NCI-H146 (cell line): ENCODE measurements at regions not wholly inside any gene's neighbourhood (a gene's known extent, or its start where the extent isn't known, plus 50 kb on each side); places are given as distances from the start of the nearest gene placed in this dataset.
A peak's percentile ranks its signal among the peaks of the same experiment; 100 is the strongest.

Experiments used
- DNase-seq: peaks from one replicate; lab custom pipeline; 2025; lab: John Stamatoyannopoulos, UW

GRCh38 chr2:128691526-128691925, 372.9 kb upstream of the HS6ST1 start:
- DNase-seq: no peak

DNA sequence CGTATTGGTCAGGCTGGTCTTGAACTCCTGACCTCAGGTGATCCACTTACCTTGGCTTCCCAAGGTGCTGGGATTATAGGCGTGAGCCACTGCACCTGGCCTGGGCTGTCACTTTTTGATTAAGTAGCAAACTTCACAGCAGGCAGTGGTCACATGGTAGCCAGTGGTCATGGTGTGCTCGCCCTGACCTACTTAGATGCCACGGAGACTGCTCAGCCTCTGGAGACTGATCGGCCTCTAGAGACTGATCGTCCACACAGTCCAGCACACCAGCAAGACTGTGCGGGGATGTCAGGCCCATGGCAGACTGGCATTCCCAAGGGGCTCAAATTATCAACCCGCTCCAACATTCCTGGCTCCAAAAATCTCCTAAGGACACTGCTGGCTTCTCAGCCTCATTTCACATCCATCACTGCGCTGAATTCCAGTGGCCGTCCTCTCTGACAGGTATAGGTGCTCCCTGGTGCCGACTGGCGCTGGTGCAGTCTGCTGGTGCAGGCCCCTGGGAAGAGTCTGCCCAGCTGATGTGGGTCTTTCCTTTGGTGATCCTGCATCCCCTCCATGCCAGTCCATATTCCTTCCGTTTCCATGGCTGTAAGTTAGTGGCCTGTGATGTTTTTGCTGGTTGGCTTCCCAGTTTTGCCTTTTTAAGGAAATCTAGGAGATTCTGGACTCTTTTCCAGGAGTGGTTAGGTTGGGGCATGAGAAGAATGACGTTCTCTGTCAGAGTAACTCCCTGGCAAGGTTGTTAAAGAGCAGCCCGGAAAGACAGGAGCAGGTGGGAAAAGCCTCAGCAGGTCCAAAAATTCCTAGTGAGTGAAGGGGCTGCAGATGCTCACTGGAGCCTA, 374.5 kb upstream of the HS6ST1 start:
- DNase-seq: peak; percentile 35

- DNase-seq: no peak
These were observed 375.0 kb upstream of the HS6ST1 start for GRCh38 chr2:128693743-128694029.

DNA sequence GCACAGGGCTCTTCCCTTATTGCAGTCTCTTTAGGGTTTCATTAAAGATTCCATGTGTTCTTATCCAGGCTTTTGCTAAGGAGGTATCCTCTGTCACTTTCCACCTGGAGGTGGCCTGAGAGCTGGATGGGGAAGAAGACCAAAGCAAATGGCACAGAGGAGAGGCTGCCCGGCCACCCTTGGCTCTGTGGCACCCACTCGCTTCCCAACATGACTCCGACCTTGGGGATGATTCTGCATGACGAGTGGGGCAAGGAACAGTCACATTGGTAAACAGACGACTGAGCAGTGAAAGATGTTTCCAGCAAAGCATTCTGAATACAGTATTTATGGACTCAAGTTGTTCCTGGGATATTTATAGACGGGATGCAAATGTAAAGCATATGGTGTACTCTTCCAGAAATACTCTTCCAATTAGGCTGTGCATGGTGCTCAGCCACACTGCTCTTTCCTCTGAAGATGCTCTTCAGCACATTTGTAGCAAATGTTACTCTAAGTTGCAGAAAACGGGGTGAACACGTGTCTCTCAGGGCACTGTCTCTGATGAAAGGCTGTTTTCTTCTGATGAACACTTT, 377.1 kb upstream of the HS6ST1 start:
- no peak for DNase-seq

DNA sequence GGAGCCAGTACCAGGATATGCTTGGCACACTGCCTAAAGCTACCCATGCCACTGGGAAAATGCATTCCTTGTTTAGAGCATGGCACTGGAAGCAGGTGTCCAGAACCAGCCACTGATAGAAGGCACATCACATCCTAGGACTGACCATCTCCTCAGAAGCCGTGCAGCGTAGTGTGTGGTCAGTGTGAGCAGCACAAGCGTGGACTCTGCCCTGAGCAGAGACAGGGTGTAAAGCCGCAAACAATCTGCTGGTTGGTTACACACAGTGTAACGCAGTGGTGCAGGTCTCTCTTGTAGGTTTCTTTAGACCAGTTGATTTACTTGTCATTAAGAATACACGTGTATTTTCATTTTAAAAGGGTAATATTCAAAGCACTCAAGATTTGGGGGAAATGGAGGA, 377.8 kb upstream of the HS6ST1 start:
- DNase-seq: no peak

DNA sequence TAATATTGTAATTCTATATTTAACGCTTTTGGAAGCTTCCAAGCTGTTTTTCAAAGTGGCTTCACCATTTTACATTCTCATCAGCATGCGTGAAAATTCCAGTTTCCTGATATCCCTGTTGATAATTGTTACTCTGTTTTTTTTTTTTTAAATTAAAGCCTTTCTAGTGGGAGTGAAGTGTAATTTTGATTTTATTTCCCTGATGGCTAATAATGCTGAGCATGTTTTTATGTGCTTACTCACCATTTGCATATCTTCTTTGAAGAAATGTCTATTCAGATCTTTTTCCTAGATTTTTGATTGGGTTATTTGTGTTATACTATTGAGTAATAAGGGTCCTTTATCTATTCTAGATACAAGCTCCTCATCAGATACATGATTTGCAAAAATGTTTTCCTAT, 382.8 kb upstream of the HS6ST1 start:
- DNase-seq: no peak

DNA sequence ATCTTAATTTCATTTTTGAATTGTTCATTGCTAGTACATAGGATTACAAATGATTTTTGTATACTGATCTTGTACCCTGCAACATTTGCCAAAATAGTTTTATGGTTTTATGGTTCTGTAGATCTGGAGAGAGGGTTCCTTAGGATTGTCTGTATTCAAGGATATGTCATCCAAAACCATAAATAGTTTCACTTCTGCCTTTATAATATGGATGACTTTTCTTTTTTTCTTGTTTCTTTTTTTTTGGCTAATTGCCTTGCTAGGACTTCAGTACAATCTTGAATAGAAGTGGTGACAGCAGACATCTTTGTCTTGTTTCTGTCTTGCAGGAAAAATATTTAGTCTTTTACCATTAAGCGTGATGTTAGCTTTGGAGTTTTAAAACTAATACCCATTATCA, 383.9 kb upstream of the HS6ST1 start:
- DNase-seq: no peak

DNA sequence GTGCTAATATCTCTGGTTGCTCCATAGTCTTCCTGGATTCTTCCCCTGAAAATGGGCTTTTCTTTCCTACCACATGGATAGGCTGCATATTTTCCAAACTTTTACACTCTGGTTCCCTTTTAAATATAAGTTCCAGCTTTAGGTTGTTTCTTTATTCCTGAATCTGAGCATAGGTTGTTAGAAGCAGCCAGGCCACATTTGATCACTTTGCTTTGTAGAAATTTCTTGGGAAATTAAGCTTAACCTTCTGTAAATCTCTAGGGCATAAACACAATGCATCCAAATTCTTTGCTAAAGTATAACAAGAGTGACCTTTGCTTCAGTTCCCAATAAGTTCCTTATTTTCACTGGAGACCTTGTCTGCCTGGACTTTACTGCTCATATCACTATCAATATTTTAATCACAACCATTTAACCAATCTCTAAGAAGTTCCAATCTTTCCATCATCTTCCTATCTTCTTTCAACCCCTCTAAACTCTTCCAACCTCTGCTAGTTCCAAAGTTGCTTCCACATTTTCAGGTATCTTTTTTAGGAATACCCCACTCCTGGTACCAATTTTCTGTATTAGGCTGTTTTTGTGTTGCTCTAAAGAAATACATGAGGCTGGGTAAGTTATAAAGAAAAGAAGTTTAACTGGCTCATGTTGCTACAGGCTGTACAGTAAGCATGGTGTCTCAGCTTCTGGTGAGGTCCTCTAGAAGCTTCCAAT, 389.6 kb upstream of the HS6ST1 start:
- no peak for DNase-seq

GRCh38 chr2:128710242-128710641, 391.6 kb upstream of the HS6ST1 start:
- no peak for DNase-seq

DNA sequence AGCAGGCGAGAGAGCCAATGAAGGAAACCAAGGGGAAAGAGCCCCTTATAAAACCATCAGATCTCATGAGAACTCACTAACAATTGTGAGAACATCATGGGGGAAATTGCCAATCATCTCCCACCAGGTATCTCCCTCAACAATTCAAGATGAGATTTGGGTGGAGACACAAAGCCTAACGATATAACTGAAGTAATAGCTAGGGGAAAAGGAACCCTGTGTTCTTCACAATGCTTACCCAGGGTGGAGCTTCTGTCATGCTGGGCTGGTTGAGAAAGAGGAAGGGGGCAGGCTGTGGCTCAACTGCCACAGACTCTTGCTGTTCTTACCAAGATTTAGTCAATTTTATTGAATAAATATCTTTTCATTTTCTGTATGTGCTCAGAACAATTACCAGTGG, 392.1 kb upstream of the HS6ST1 start:
- no peak for DNase-seq

GRCh38 chr2:128714285-128714684, 395.6 kb upstream of the HS6ST1 start:
- no peak for DNase-seq

DNA sequence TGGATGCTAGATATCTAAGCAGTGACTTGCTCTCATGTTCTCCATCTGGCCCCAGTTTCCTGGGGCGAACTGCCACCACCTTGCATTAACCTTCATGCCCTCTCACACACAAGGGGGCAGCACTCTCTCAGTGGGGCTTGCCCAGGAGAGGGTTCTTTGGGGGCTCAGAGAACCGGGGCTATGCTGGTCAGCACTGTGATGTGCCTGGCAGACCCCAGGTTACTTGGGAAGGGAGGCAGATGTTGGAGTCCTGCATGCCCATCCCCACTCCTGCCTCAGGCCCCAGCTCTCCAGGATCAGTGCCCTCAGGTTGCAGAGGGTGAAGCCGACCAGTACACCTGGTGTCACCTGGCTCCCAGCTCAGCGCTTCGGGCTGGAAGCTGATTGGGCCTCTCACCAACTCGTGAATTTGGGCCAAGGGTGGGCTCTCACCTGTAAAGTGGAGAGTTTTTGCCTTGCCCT, 396.2 kb upstream of the HS6ST1 start:
- DNase-seq: no peak

- DNase-seq: no peak
These were observed 396.7 kb upstream of the HS6ST1 start for GRCh38 chr2:128715360-128715759.

DNA sequence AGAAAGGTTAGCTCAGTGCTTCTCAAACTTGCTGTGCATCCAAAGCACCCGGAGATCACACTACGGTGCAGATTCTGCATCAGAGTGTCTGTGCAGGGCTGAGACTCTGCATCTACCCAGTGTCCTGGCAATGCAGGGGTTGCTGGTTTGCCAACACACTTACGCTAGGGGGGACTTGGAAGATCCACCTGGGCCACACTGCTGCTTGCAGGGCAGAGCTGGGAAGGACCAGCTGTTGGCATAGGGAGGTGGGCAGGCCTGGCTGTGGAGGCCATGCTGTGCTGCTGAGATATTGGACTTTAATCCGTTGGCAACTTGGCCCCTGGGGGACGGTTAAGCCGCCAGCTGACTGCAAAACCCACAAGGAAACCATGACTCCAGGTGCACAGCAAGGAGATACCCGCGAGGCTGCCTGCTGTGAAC, 397.6 kb upstream of the HS6ST1 start:
- DNase-seq: no peak

- DNase-seq: no peak
These were observed 399.4 kb upstream of the HS6ST1 start for GRCh38 chr2:128717758-128718710.

DNA sequence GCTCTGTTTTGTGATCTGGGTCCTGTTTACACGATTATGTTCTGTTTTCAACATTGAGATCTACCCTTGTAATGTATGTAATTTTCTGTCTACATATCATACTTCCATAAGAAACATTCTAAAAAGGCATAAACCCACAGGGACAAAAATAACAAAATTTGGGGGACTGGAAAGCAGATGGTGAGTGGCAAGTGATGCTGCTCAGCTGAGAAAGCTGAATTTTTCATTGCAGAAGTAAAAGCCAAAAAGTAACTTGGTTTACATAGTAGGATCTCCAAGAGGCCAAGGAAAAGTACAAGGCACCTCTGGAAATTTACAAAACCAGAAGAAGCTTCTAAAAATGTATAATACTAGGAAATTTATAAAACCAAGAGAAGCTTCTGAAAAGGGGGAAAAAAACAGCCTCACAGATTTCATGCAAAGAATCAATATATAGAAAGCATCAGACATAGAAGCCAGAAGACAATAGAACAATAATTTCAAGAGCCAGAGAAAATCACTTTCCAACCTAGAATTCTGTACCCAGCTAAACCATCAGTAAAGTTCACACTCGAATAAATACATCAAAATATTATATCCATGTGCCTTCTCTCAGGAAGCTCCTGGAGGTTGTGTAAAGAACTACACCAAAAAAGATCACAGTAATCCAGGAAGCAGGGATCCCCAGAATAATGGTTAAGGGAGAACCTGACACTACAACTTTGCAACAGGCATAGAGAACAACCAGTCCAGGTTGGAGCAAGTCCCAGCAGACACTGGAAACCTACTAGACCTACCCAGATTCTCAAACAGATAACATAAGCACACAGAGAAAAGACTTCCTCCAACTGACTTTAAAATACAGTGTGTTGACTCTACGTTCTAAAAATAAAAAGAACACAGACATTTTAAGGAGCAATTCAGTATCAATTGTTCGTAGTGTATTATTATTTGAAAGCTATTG, 401.7 kb upstream of the HS6ST1 start:
- DNase-seq: no peak

GRCh38 chr2:128721096-128721495, 402.4 kb upstream of the HS6ST1 start:
- no peak for DNase-seq

GRCh38 chr2:128722489-128722888, 403.8 kb upstream of the HS6ST1 start:
- DNase-seq: no peak

DNA sequence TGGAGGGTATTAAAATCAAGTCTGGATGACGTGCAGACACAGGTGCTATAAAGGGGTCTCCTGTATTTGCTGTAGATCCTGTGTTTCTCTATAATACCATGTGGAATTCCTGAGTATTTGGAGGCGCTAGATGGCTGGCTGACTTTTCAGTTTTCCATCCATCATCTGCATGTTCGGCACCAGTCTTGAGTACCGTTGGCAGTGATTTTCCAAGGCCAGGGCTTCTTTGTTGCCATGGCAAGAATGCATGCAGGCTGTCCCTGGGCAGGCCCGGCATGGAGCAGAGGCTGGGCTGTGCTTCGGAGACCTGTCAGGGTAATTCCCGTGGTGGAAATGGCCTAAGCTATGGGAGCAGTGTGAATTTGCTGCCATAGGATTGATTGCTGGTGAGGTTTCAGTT, 405.9 kb upstream of the HS6ST1 start:
- DNase-seq: no peak

DNA sequence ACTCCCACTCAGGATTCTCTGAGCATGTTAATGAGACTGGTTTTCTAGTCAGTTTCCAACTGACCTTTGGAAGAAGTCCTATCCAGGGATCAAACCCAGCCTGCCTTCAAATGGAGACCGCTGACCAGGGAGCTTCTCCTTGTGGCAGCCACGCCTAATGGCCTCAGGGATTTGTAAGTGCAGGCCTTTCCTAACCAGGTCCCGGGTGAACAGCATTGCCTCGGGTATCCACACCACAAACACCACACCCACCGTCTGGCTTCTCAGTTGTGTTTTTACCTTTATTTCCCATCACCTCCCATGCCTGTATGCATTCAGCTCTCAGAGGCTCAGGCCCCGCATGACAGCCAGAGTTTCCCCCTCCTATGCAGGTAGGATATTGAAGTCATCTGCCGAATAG, 406.3 kb upstream of the HS6ST1 start:
- no peak for DNase-seq

GRCh38 chr2:128726236-128726635, 407.6 kb upstream of the HS6ST1 start:
- DNase-seq: no peak
